ENCODE measurements at regions not wholly inside any gene's neighbourhood (a gene's known extent, or its start where the extent isn't known, plus 50 kb on each side); places are given as distances from the start of the nearest gene placed in this dataset.

DNA sequence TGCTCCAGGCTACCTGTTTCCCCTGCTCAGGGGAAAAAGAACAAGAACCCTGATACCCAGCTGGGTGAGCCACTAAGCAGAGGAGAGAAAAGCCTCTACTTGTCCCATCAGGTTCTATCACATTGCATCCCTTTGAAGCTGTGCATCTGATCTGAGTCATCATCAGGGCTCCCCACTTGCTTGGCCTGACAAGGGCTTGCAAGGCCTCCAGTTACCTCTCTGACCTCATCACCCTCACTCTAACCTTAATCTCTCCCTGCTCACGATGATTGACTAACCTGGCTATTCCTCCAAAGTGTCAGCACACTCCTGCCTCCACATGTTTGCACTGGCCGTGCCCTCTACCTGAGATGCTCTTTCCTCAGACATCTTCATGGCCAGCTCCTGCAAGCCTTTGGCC is 309.5 kb upstream of the CHD6 start:
- DNase-seq = no peak
- no peak overlapping the region for H3K4me3 ChIP-seq (ENCODE audit: low read length in 2 of 2)
- H3K9me3 ChIP-seq (ENCODE audit: control insufficient read depth, low read length) = no peaks in the 10 kb centered on the region
- H3K36me3 ChIP-seq (ENCODE audit: control insufficient read depth in 1 of 2, insufficient read depth in 2 of 2, low read length in 1 of 2) = no peaks in the 10 kb centered on the region
- peaks cover 0 to 1% of the 10 kb centered on the region in 2 donors for H3K27me3 ChIP-seq (ENCODE audit: control insufficient read depth in 1 of 2, insufficient read depth in 2 of 2, low read length in 1 of 2)
- no peak overlapping the region for H3K27ac ChIP-seq (ENCODE audit: low read depth in 1 of 2, low read length in 2 of 2)
- intact Hi-C loops (cut with DNase I) = no loop called here
- 75 to 85% methylated on average over 2 of the region's 2 CpGs for WGBS, 2 donors
- ATAC-seq (ENCODE audit: low FRiP score) = no peak
- no peaks in the 10 kb centered on the region for H3K4me1 ChIP-seq (ENCODE audit: control insufficient read depth in 1 of 2, insufficient read depth in 2 of 2, low read length in 2 of 2)

DNA sequence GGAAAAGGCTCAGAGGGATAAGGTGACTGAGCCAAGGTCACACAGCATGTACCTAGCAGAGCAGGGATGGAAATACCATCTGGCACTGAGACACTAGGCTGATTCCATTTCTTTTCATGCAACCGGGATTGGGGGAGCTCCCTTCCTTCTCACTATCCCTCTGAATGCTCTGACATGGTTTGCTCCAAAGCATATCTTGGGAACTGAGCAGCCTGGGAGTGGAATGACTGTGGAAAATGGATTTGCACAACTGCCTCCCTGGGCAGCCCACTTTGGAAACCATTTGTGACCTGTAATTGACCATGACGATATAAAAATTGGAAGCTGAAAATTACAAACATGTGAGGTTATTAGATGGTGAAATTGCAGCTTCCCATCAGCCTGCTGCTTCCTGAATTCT is 309.0 kb upstream of the CHD6 start:
- Histone ChIP-seq H3K36me3 (ENCODE audit: control insufficient read depth in 1 of 2, insufficient read depth in 2 of 2, low read length in 1 of 2) (no peaks in the 10 kb centered on the region), H3K9me3 (ENCODE audit: control insufficient read depth, low read length) (no peaks in the 10 kb centered on the region), H3K27ac (ENCODE audit: low read depth in 1 of 2, low read length in 2 of 2) (no peak overlapping the region), H3K4me3 (ENCODE audit: low read length in 2 of 2) (no peak overlapping the region), H3K4me1 (ENCODE audit: control insufficient read depth in 1 of 2, insufficient read depth in 2 of 2, low read length in 2 of 2) (no peaks in the 10 kb centered on the region), H3K27me3 (ENCODE audit: control insufficient read depth in 1 of 2, insufficient read depth in 2 of 2, low read length in 1 of 2) (peaks cover 0 to 1% of the 10 kb centered on the region in 2 donors)
- no peak for DNase-seq
- ATAC-seq (ENCODE audit: low FRiP score) = no peak
- 75 to 81% methylated on average over 2 of the region's 2 CpGs for WGBS, 2 donors
- intact Hi-C loops (cut with DNase I) = no loop called here

- H3K36me3 ChIP-seq (ENCODE audit: control insufficient read depth in 1 of 2, insufficient read depth in 2 of 2, low read length in 1 of 2) = no peaks in the 10 kb centered on the region
- H3K4me3 ChIP-seq (ENCODE audit: low read length in 2 of 2) = no peak overlapping the region
- H3K9me3 ChIP-seq (ENCODE audit: control insufficient read depth, low read length) = peaks cover 1% of the 10 kb centered on the region
- ATAC-seq (ENCODE audit: low FRiP score) (no peak), DNase-seq (no peak)
- intact Hi-C loops (cut with DNase I) = no loop called here
- H3K27me3 ChIP-seq (ENCODE audit: control insufficient read depth in 1 of 2, insufficient read depth in 2 of 2, low read length in 1 of 2) = no peaks in the 10 kb centered on the region
- no peak overlapping the region for H3K27ac ChIP-seq (ENCODE audit: low read depth in 1 of 2, low read length in 2 of 2)
- 70 to 74% methylated on average over 4 of the region's 4 CpGs for WGBS, 2 donors
- H3K4me1 ChIP-seq (ENCODE audit: control insufficient read depth in 1 of 2, insufficient read depth in 2 of 2, low read length in 2 of 2) = no peaks in the 10 kb centered on the region
These were observed 307.3 kb upstream of the CHD6 start for GRCh38 chr20:41925476-41925875.

DNA sequence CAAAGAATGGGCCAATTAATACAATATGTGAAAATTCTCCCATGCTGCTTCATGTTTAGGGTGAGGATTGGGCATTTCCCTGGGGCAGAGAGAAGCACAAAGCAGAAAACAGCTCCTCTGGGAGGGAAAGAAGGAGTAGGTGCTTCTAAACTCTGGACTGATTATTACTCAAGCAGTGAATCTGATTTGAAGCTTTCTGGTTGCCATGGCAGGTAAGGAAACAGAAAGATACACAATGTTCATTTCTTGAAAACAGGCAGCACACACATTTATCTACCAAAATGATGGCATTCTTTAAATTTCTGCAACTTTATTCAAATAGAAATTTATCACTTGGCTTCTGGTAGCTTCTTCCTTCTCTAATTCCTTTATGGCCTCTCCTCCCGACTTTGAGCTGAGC is 305.4 kb upstream of the CHD6 start:
- Histone ChIP-seq H3K4me3 (ENCODE audit: low read length in 2 of 2) (no peak overlapping the region), H3K4me1 (ENCODE audit: control insufficient read depth in 1 of 2, insufficient read depth in 2 of 2, low read length in 2 of 2) (no peaks in the 10 kb centered on the region), H3K27ac (ENCODE audit: low read depth in 1 of 2, low read length in 2 of 2) (no peak overlapping the region), H3K36me3 (ENCODE audit: control insufficient read depth in 1 of 2, insufficient read depth in 2 of 2, low read length in 1 of 2) (no peaks in the 10 kb centered on the region), H3K27me3 (ENCODE audit: control insufficient read depth in 1 of 2, insufficient read depth in 2 of 2, low read length in 1 of 2) (no peaks in the 10 kb centered on the region), H3K9me3 (ENCODE audit: control insufficient read depth, low read length) (peaks cover 1% of the 10 kb centered on the region)
- 23 to 41% methylated on average over 1 of the region's 1 CpG for WGBS, 2 donors
- intact Hi-C loops (cut with DNase I) = no loop called here
- DNase-seq (no peak), ATAC-seq (ENCODE audit: low FRiP score) (no peak)

GRCh38 chr20:41913146-41913545 is 295.0 kb upstream of the CHD6 start:
- Histone ChIP-seq H3K36me3 (ENCODE audit: control insufficient read depth in 1 of 2, insufficient read depth in 2 of 2, low read length in 1 of 2) (no peaks in the 10 kb centered on the region), H3K4me1 (ENCODE audit: control insufficient read depth in 1 of 2, insufficient read depth in 2 of 2, low read length in 2 of 2) (no peaks in the 10 kb centered on the region), H3K27ac (ENCODE audit: low read depth in 1 of 2, low read length in 2 of 2) (no peak overlapping the region), H3K9me3 (ENCODE audit: control insufficient read depth, low read length) (peaks cover 3% of the 10 kb centered on the region), H3K4me3 (ENCODE audit: low read length in 2 of 2) (no peak overlapping the region), H3K27me3 (ENCODE audit: control insufficient read depth in 1 of 2, insufficient read depth in 2 of 2, low read length in 1 of 2) (no peaks in the 10 kb centered on the region)
- intact Hi-C loops (cut with DNase I) = no loop called here
- DNase-seq (no peak), ATAC-seq (ENCODE audit: low FRiP score) (no peak)

- intact Hi-C loops (cut with DNase I) = no loop called here
- DNase-seq (no peak), ATAC-seq (ENCODE audit: low FRiP score) (no peak)
- Histone ChIP-seq H3K27me3 (ENCODE audit: control insufficient read depth in 1 of 2, insufficient read depth in 2 of 2, low read length in 1 of 2) (no peaks in the 10 kb centered on the region), H3K4me3 (ENCODE audit: low read length in 2 of 2) (no peak overlapping the region), H3K27ac (ENCODE audit: low read depth in 1 of 2, low read length in 2 of 2) (no peak overlapping the region), H3K9me3 (ENCODE audit: control insufficient read depth, low read length) (peaks cover 3% of the 10 kb centered on the region), H3K4me1 (ENCODE audit: control insufficient read depth in 1 of 2, insufficient read depth in 2 of 2, low read length in 2 of 2) (no peaks in the 10 kb centered on the region), H3K36me3 (ENCODE audit: control insufficient read depth in 1 of 2, insufficient read depth in 2 of 2, low read length in 1 of 2) (no peaks in the 10 kb centered on the region)
- WGBS, 2 donors = 61 to 71% methylated on average over 1 of the region's 1 CpG
These were observed 292.4 kb upstream of the CHD6 start for GRCh38 chr20:41910558-41910957.

- intact Hi-C loops (cut with DNase I) = no loop called here
These were observed 287.0 kb upstream of the CHD6 start for GRCh38 chr20:41905199-41905598.

DNA sequence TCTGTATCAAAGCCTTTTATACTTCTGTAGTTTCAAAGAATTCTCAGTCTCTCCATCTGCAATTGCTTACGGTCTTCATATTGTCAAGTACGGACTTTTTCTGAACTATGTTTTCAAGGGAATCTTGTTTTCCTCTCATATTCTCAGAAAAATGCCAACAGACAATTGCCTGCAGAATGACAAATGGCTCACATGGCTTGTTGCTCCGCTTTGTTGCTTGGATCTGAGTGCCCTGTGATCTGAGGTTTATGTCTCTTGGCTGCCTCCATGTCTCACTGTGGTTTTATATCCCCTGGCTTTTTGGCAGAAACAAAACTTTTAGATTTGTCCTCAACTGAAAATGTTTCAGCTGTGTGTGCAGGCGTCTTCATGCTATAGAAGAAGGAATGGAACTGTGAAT is 285.4 kb upstream of the CHD6 start:
- Histone ChIP-seq H3K36me3 (ENCODE audit: control insufficient read depth in 1 of 2, insufficient read depth in 2 of 2, low read length in 1 of 2) (no peaks in the 10 kb centered on the region), H3K9me3 (ENCODE audit: control insufficient read depth, low read length) (no peaks in the 10 kb centered on the region), H3K27me3 (ENCODE audit: control insufficient read depth in 1 of 2, insufficient read depth in 2 of 2, low read length in 1 of 2) (no peaks in the 10 kb centered on the region), H3K4me3 (ENCODE audit: low read length in 2 of 2) (no peak overlapping the region), H3K4me1 (ENCODE audit: control insufficient read depth in 1 of 2, insufficient read depth in 2 of 2, low read length in 2 of 2) (no peaks in the 10 kb centered on the region), H3K27ac (ENCODE audit: low read depth in 1 of 2, low read length in 2 of 2) (no peak overlapping the region)
- no peak for DNase-seq
- intact Hi-C loops (cut with DNase I) = no loop called here
- 54 to 58% methylated on average over 4 of the region's 4 CpGs for WGBS, 2 donors
- ATAC-seq (ENCODE audit: low FRiP score) = no peak

More at GRCh38 chr20:41905199-41905598, 287.0 kb upstream of the CHD6 start:
- no peak for ATAC-seq (ENCODE audit: low FRiP score)
- Histone ChIP-seq H3K36me3 (ENCODE audit: control insufficient read depth in 1 of 2, insufficient read depth in 2 of 2, low read length in 1 of 2) (no peaks in the 10 kb centered on the region), H3K27ac (ENCODE audit: low read depth in 1 of 2, low read length in 2 of 2) (no peak overlapping the region), H3K4me3 (ENCODE audit: low read length in 2 of 2) (no peak overlapping the region), H3K27me3 (ENCODE audit: control insufficient read depth in 1 of 2, insufficient read depth in 2 of 2, low read length in 1 of 2) (no peaks in the 10 kb centered on the region), H3K4me1 (ENCODE audit: control insufficient read depth in 1 of 2, insufficient read depth in 2 of 2, low read length in 2 of 2) (no peaks in the 10 kb centered on the region), H3K9me3 (ENCODE audit: control insufficient read depth, low read length) (no peaks in the 10 kb centered on the region)
- WGBS, 2 donors = 72 to 81% methylated on average over 4 of the region's 4 CpGs
- no peak for DNase-seq

DNA sequence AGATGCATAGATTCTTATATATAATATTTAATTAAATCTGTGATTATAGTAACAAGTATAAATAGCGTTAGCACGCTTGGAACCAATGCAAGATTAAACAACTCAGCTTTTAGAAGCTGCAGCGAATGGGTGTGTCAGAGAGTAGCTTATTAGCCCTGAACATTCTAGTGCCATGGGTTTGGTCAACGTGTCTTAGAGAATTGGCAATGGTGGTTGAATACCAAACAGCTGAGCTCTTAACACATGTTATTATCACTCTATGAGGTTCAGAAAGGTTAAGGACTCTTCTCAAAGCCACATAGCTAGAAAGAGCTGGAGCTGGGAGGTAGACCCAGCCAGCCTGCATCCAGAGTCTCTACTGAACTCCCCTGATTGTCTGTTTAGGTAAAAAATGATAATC is 284.2 kb upstream of the CHD6 start:
- ATAC-seq (ENCODE audit: low FRiP score) = no peak
- no peaks in the 10 kb centered on the region for H3K9me3 ChIP-seq (ENCODE audit: control insufficient read depth, low read length)
- intact Hi-C loops (cut with DNase I) = no loop called here
- H3K4me3 ChIP-seq (ENCODE audit: low read length in 2 of 2) = no peak overlapping the region
- no peaks in the 10 kb centered on the region for H3K27me3 ChIP-seq (ENCODE audit: control insufficient read depth in 1 of 2, insufficient read depth in 2 of 2, low read length in 1 of 2)
- H3K36me3 ChIP-seq (ENCODE audit: control insufficient read depth in 1 of 2, insufficient read depth in 2 of 2, low read length in 1 of 2) = no peaks in the 10 kb centered on the region
- 76 to 90% methylated on average over 4 of the region's 4 CpGs for WGBS, 2 donors
- no peaks in the 10 kb centered on the region for H3K4me1 ChIP-seq (ENCODE audit: control insufficient read depth in 1 of 2, insufficient read depth in 2 of 2, low read length in 2 of 2)
- no peak overlapping the region for H3K27ac ChIP-seq (ENCODE audit: low read depth in 1 of 2, low read length in 2 of 2)
- no peak for DNase-seq

Data from aorta (tissue), 5 donors.